T-cell (primary cell): ENCODE measurements at regions not wholly inside any gene's neighbourhood (a gene's known extent, or its start where the extent isn't known, plus 50 kb on each side); places are given as distances from the start of the nearest gene placed in this dataset.

ENCODE experiments used
- ATAC-seq, 4 experiments: fragments of 200-7000 bp in 3 of 4; fragments of 150-1000 bp in 1 of 4; cut with Tn5 transposase; replicated peaks in 1 of 4; 1 replicate in 3 of 4; 2 replicates in 1 of 4; pipeline ENCODE4 v1.10.0; 2021; ENCODE audit warnings: moderate library complexity in 3 of 4, mild to moderate bottlenecking in 2 of 4, moderate number of reproducible peaks in 1 of 4
- CTCF ChIA-PET, 2 donors: fragments of 300-600 bp; sonication (Branson Sonifier 250); formaldehyde crosslinking; loops; one replicate each; lab custom pipeline; 2022; ENCODE audit warnings: antibody characterized with exemption in 2 of 2; lab: Charles Lee
- POLR2A ChIA-PET, 2 donors: fragments of 300-600 bp; sonication (Branson Sonifier 250); formaldehyde crosslinking; loops; one replicate each; lab custom pipeline; 2022; ENCODE audit warnings: antibody characterized with exemption in 2 of 2; lab: Charles Lee
- DNase-seq, 35 experiments: peaks; one replicate each; pipeline versions ENCODE4 v3.0.0 to v3.0.0-alpha.2; 2013 to 2023
- H3K27ac ChIP-seq: one replicate; pipeline ENCODE4 v1.5.1; 2013; ENCODE audit warnings: low read length
- H3K27me3 ChIP-seq, 2 experiments: replicated peaks in 1 of 2; 1 replicate in 1 of 2; 2 replicates in 1 of 2; pipeline versions ENCODE4 v1.6.1 to v1.7.0; 2013; ENCODE audit warnings: low read length in 1 of 2, mixed read lengths in 1 of 2; ENCODE audit not compliant: control insufficient read depth in 2 of 2, insufficient read depth in 2 of 2; ENCODE audit errors: extremely low read depth in 1 of 2
- H3K36me3 ChIP-seq, 2 donors: 1 replicate in 1 of 2; 2 replicates in 1 of 2; pipeline versions ENCODE4 v1.6.1 to v1.7.0; 2013; ENCODE audit warnings: low read length in 1 of 2; ENCODE audit not compliant: control insufficient read depth in 2 of 2, insufficient read depth in 1 of 2; ENCODE audit errors: extremely low read depth in 1 of 2
- H3K4me1 ChIP-seq, 2 experiments: 1 replicate in 1 of 2; 2 replicates in 1 of 2; pipeline versions ENCODE4 v1.6.1 to v1.7.0; 2013; ENCODE audit warnings: low read length in 2 of 2, mixed read lengths in 1 of 2; ENCODE audit not compliant: insufficient read depth in 2 of 2, control insufficient read depth in 1 of 2; ENCODE audit errors: extremely low read depth in 1 of 2
- H3K4me3 ChIP-seq, 2 donors: 1 replicate in 1 of 2; 2 replicates in 1 of 2; pipeline versions ENCODE4 v1.5.1 to v1.7.0; 2013; ENCODE audit warnings: mild to moderate bottlenecking in 2 of 2, low read length in 1 of 2, moderate library complexity in 1 of 2; ENCODE audit not compliant: control insufficient read depth in 1 of 2; ENCODE audit errors: extremely low read depth in 1 of 2
- H3K9me3 ChIP-seq: 2 replicates; pipeline ENCODE4 v1.7.0; 2013
- H3K27ac Mint-ChIP-seq, 2 donors: one replicate each; pipeline ENCODE4 v1.8.0; 2020 to 2021; ENCODE audit warnings: mild to moderate bottlenecking in 2 of 2, mixed read lengths in 2 of 2
- H3K27me3 Mint-ChIP-seq, 2 donors: one replicate each; pipeline ENCODE4 v1.8.0; 2021 to 2022; ENCODE audit warnings: mixed read lengths in 2 of 2
- H3K36me3 Mint-ChIP-seq: one replicate; pipeline ENCODE4 v1.8.0; 2021; ENCODE audit warnings: mixed read lengths
- H3K4me1 Mint-ChIP-seq, 3 donors: one replicate each; pipeline ENCODE4 v1.8.0; 2020 to 2022; ENCODE audit warnings: mixed read lengths in 3 of 3, mild to moderate bottlenecking in 1 of 3
- H3K4me3 Mint-ChIP-seq, 3 donors: one replicate each; pipeline ENCODE4 v1.8.0; 2020 to 2022; ENCODE audit warnings: mild to moderate bottlenecking in 3 of 3, mixed read lengths in 3 of 3, moderate library complexity in 3 of 3
- H3K9me3 Mint-ChIP-seq, 3 donors: one replicate each; pipeline ENCODE4 v1.8.0; 2020 to 2022; ENCODE audit warnings: mixed read lengths in 3 of 3
- WGBS: methylation state at CpG from one replicate; pipeline ENCODE4 v1.1.5; 2013; ENCODE audit warnings: missing lambda C conversion rate; ENCODE audit not compliant: insufficient coverage; 5-methylcytosine and 5-hydroxymethylcytosine counted together

GRCh38 chr10:62726638-62727037, 77.9 kb upstream of the ADO start:
- Mint-ChIP-seq H3K27me3 (peaks cover 2 to 5% of the 10 kb centered on the region in 2 donors), H3K36me3 (no peaks in the 10 kb centered on the region), H3K9me3 (no peaks in the 10 kb centered on the region), H3K27ac (no peak overlapping the region), H3K4me1 (peaks cover 13 to 23% (median 18%) of the 10 kb centered on the region in 3 donors), H3K4me3 (no peak overlapping the region)
- H3K4me3 ChIP-seq, result no peak overlapping the region
- DNase-seq (no peak), ATAC-seq (no peak)
- POLR2A ChIA-PET, result interaction anchor here in 1 of 2 donors (0.5 kb wide), 1 partner anchor 41 kb away, joined by 3 read pairs; no protein-coding TSS in a partner anchor
- no peaks in the 10 kb centered on the region for H3K36me3 ChIP-seq
- WGBS, result no CpG with 5 or more reads among the region's 2 CpGs
- no peaks in the 10 kb centered on the region for H3K4me1 ChIP-seq
- H3K27ac ChIP-seq, result no peak overlapping the region
- H3K27me3 ChIP-seq, result no peaks in the 10 kb centered on the region
- CTCF ChIA-PET, result no interaction called here
- no peaks in the 10 kb centered on the region for H3K9me3 ChIP-seq

DNA sequence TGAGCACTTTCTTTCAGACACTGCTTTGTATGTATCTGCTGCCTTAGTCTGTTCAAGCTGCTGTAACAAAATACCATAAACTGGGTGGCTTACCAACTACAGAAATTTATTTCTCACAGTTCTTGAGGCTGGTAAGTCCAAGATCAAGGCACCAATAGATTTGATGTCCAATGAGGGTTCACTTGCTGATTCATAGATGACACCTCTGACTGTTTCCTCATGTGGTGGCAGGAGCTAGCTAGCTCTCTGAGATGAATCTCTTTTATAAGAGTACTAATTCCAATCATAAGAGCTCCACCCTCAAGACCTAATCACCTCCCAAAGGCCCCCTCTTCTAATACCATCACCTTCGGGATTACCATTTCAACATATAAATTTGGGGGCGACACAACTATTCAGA, 76.6 kb upstream of the ADO start:
- Mint-ChIP-seq H3K27me3 (peaks cover 2 to 5% of the 10 kb centered on the region in 2 donors), H3K4me3 (no peak overlapping the region), H3K27ac (peak overlapping the region in 1 of 2 donors; percentile 13), H3K4me1 (peaks cover 13 to 23% (median 18%) of the 10 kb centered on the region in 3 donors), H3K9me3 (no peaks in the 10 kb centered on the region), H3K36me3 (no peaks in the 10 kb centered on the region)
- DNase-seq (no peak), ATAC-seq (no peak)
- Histone ChIP-seq H3K27ac (no peak overlapping the region), H3K4me1 (peaks cover 8% of the 10 kb centered on the region in 2 experiments), H3K9me3 (no peaks in the 10 kb centered on the region), H3K36me3 (no peaks in the 10 kb centered on the region), H3K4me3 (no peak overlapping the region), H3K27me3 (no peaks in the 10 kb centered on the region)
- WGBS, result 100% methylated on average over 2 of the region's 2 CpGs
- ChIA-PET CTCF (interaction anchor here in 1 of 2 donors (0.5 kb wide), 1 partner anchor 96 kb away, joined by 4 read pairs; no protein-coding TSS in a partner anchor), POLR2A (no interaction called here)

DNA sequence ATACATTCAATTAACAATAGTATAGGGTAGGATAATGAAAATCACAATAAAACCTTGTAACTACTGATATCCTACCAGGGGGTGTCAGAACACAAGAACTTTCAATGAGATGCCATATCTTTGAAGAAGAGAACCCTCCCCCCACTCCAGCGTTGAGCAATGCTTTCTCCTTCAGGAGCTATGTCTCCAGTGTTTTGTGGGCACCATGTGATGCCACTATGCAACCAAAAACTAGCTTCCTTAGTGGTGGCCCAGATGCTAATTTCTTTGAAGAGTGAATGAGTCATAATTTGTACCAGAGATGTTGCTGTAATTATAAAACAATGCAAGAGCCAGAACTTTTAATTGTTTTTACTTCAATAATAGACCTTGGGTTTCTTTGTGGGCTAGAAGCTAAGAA, 76.0 kb upstream of the ADO start:
- Mint-ChIP-seq H3K36me3 (no peaks in the 10 kb centered on the region), H3K27me3 (peaks cover 2 to 5% of the 10 kb centered on the region in 2 donors), H3K4me3 (no peak overlapping the region), H3K27ac (no peak overlapping the region), H3K4me1 (peaks cover 13 to 23% (median 18%) of the 10 kb centered on the region in 3 donors), H3K9me3 (no peaks in the 10 kb centered on the region)
- WGBS, result 0% methylated on average over 1 of the region's 1 CpG
- no peak for ATAC-seq
- Histone ChIP-seq H3K36me3 (no peaks in the 10 kb centered on the region), H3K27me3 (no peaks in the 10 kb centered on the region), H3K27ac (no peak overlapping the region), H3K4me3 (no peak overlapping the region), H3K9me3 (no peaks in the 10 kb centered on the region), H3K4me1 (peaks cover 13 to 14% of the 10 kb centered on the region in 2 experiments)
- peak in 1 of 35 experiments; percentile 25 for DNase-seq
- POLR2A ChIA-PET, result no interaction called here
- CTCF ChIA-PET, result interaction anchor here (0.6 to 1.2 kb wide), 2 partner anchors 90 to 906 kb away, joined by 3 to 4 read pairs; no protein-coding TSS in a partner anchor

DNA sequence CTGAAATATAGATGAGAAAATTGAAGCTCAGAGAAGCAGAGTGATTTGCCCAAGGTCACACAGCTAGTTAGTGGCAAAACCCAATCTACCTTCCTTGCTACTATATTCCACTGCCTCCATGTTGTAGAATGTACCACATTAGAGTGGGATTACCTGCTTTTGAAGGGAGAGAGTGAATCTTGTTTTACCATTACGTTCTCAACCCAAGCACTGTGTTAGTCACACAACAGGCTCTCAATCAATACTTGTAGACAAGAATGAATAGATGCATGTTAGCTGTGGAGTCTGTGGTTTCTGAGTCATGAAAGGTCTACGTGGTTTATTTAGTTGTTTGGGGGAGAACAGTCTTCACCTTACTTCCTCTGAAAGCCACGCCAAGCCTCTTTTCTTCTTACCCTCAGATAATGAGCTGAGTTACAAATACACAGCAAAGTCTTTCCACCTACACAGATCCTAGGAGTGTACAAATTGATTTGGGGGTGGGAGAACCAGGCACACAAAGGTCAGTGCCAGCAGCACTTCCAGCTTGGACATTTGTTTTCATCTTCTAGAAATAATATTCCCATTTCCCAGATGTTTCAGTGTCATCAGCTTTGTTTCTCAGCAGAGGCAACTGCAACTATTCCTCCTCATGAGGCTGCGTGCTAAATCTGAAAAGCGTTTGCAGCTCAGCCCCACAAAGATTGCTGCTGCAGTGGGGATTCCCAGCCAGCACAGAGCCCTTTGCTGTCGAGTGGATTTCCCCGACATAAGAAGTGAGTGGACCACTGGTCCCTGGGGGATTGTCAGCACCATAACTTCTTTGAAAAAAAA, 71.5 kb upstream of the ADO start:
- ChIA-PET CTCF (interaction anchor here (0.6 to 2.0 kb wide), 14 partner anchors 13 to 139 kb away, joined by 3 to 13 read pairs (median 4); partner anchors contain the start of gene ADO (in 1 of the 2)), POLR2A (interaction anchor here (1.1 to 1.5 kb wide), 2 partner anchors 70 to 78 kb away, joined by 3 to 5 read pairs; no protein-coding TSS in a partner anchor)
- DNase-seq, result peak; percentile 4 to 86 (median 47)
- Histone ChIP-seq H3K4me1 (peaks cover 27 to 34% of the 10 kb centered on the region in 2 experiments), H3K36me3 (no peaks in the 10 kb centered on the region), H3K9me3 (no peaks in the 10 kb centered on the region), H3K27ac (peak overlapping the region; percentile 75), H3K4me3 (peak overlapping the region in 1 of 2 donors; percentile 5), H3K27me3 (no peaks in the 10 kb centered on the region)
- Mint-ChIP-seq H3K9me3 (no peaks in the 10 kb centered on the region), H3K27me3 (no peaks in the 10 kb centered on the region), H3K4me1 (peaks cover 0 to 20% (median 14%) of the 10 kb centered on the region in 3 donors), H3K4me3 (peak overlapping the region in 1 of 3 donors; percentile 49), H3K27ac (no peak overlapping the region), H3K36me3 (no peaks in the 10 kb centered on the region)
- 2% methylated on average over 4 of the region's 7 CpGs for WGBS
- ATAC-seq, result peak; percentile 92 to 93 (median 93)

DNA sequence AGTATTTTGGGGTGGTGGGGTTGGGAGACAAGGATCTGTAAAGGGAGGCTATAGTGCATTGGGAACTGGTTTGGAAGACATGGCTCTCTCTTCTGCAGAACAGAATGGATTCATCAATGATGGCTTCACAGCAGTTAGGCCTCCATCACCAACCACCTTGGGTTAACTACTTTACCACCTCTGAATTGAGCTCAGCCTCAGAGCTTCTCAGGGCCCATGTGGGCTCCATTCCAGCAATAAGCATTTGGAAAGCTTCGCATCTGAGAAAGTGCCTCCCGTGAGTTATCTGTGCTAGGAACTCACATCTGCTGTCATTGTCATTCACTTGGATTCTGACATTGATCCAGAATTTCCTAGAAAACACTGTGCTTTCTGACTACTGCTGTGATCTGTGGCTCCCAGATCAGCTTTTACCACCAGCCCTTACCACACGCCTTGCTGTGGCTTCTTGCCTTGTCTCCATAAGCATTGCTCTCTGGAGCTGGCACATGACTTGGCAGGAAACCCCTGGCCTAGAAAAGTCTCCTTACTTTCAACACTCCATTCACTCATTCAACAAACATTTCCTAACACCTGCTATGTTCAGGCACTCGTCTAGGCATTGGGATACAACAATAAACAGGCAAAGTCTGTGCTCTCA, 70.7 kb upstream of the ADO start:
- H3K27ac ChIP-seq, result peak overlapping the region; percentile 75
- peaks cover 27 to 34% of the 10 kb centered on the region in 2 experiments for H3K4me1 ChIP-seq
- Mint-ChIP-seq H3K36me3 (no peaks in the 10 kb centered on the region), H3K27ac (no peak overlapping the region), H3K4me3 (peak overlapping the region in 1 of 3 donors; percentile 49), H3K4me1 (peaks cover 0 to 14% (median 7%) of the 10 kb centered on the region in 3 donors), H3K27me3 (no peaks in the 10 kb centered on the region), H3K9me3 (no peaks in the 10 kb centered on the region)
- H3K4me3 ChIP-seq, result no peak overlapping the region
- WGBS, result 92% methylated on average over 3 of the region's 4 CpGs
- DNase-seq (peak in 5 of 35 experiments; percentile 1 to 41 (median 7)), ATAC-seq (peak in 1 of 4 experiments; percentile 3)
- ChIA-PET POLR2A (interaction anchor here (0.6 to 1.5 kb wide), 4 partner anchors 70 to 464 kb away, joined by 3 to 6 read pairs (median 4); no protein-coding TSS in a partner anchor), CTCF (interaction anchor here (0.5 to 2.0 kb wide), 15 partner anchors 13 to 389 kb away, joined by 3 to 13 read pairs (median 4); no protein-coding TSS in a partner anchor)
- H3K27me3 ChIP-seq, result no peaks in the 10 kb centered on the region
- no peaks in the 10 kb centered on the region for H3K9me3 ChIP-seq
- no peaks in the 10 kb centered on the region for H3K36me3 ChIP-seq
